Spinal cord (tissue), 9 donors: ENCODE measurements at regions not wholly inside any gene's neighbourhood (a gene's known extent, or its start where the extent isn't known, plus 50 kb on each side); places are given as distances from the start of the nearest gene placed in this dataset.
"Not testable (repeated sequence)": the region's sequence is repeated elsewhere in the genome, so short reads cannot be mapped to it uniquely, and the experiment has no call there.

Experiments used
- DNase-seq, 6 donors: peaks; one replicate each; pipeline versions ENCODE4 v3.0.0 to v3.0.0-alpha.2; 2013 to 2015; ENCODE audit warnings: low spot score in 6 of 6, low read depth in 4 of 6
- H3K27ac ChIP-seq: one replicate; pipeline ENCODE4 v1.5.1; 2013; ENCODE audit warnings: low read depth, low read length, control low read depth
- H3K27me3 ChIP-seq: one replicate; pipeline ENCODE4 v1.6.1; 2013; ENCODE audit warnings: low read length; ENCODE audit not compliant: control insufficient read depth, insufficient read depth
- H3K36me3 ChIP-seq: one replicate; pipeline ENCODE4 v1.6.1; 2013; ENCODE audit warnings: low read length; ENCODE audit not compliant: control insufficient read depth, insufficient read depth
- H3K4me1 ChIP-seq: one replicate; pipeline ENCODE4 v1.6.1; 2013; ENCODE audit warnings: low read length; ENCODE audit not compliant: control insufficient read depth, insufficient read depth
- H3K4me3 ChIP-seq: one replicate; pipeline ENCODE4 v1.5.1; 2013; ENCODE audit warnings: low read depth, low read length, control low read depth
- H3K9me3 ChIP-seq: one replicate; pipeline ENCODE4 v1.6.1; 2013; ENCODE audit warnings: low read length; ENCODE audit not compliant: control insufficient read depth, insufficient read depth
- WGBS: methylation state at CpG from one replicate; pipeline ENCODE4 v1.1.5; 2013; ENCODE audit warnings: missing lambda C conversion rate; ENCODE audit not compliant: insufficient coverage; 5-methylcytosine and 5-hydroxymethylcytosine counted together
- donor health status: healthy.

GRCh38 chr5:93998951-93999455 lies 257.6 kb upstream of the POU5F2 start:
- Histone ChIP-seq H3K27ac (no peak overlapping the region), H3K36me3 (no peaks in the 10 kb centered on the region), H3K9me3 (peaks cover 6% of the 10 kb centered on the region), H3K27me3 (no peaks in the 10 kb centered on the region), H3K4me3 (no peak overlapping the region), H3K4me1 (no peaks in the 10 kb centered on the region)
- DNase-seq: peak in 1 of 6 donors; percentile 74
- WGBS: no CpG with 5 or more reads among the region's 1 CpG

- H3K27me3 ChIP-seq: no peaks in the 10 kb centered on the region
- no peaks in the 10 kb centered on the region for H3K4me1 ChIP-seq
- H3K4me3 ChIP-seq: no peak overlapping the region
- H3K36me3 ChIP-seq: no peaks in the 10 kb centered on the region
- H3K27ac ChIP-seq: no peak overlapping the region
- WGBS: no CpG with 5 or more reads among the region's 1 CpG
- peaks cover 6% of the 10 kb centered on the region for H3K9me3 ChIP-seq
- DNase-seq: no peak
Measured at GRCh38 chr5:93997562-93997961, 256.2 kb upstream of the POU5F2 start.

GRCh38 chr5:93995126-93995621 lies 253.8 kb upstream of the POU5F2 start:
- Histone ChIP-seq H3K36me3 (no peaks in the 10 kb centered on the region), H3K27me3 (no peaks in the 10 kb centered on the region), H3K4me1 (no peaks in the 10 kb centered on the region), H3K4me3 (no peak overlapping the region), H3K27ac (no peak overlapping the region), H3K9me3 (no peaks in the 10 kb centered on the region)
- DNase-seq: peak in 1 of 6 donors; percentile 63
- WGBS: no CpG with 5 or more reads among the region's 3 CpGs

- Histone ChIP-seq H3K4me1 (no peaks in the 10 kb centered on the region), H3K4me3 (no peak overlapping the region), H3K36me3 (no peaks in the 10 kb centered on the region), H3K27me3 (no peaks in the 10 kb centered on the region), H3K9me3 (no peaks in the 10 kb centered on the region), H3K27ac (no peak overlapping the region)
- WGBS: no CpG with 5 or more reads among the region's 2 CpGs
- peak in 2 of 6 donors; percentile 38 to 55 for DNase-seq
Measured at GRCh38 chr5:93993161-93993560, 251.8 kb upstream of the POU5F2 start.

- H3K27me3 ChIP-seq: no peaks in the 10 kb centered on the region
- H3K36me3 ChIP-seq: no peaks in the 10 kb centered on the region
- H3K4me1 ChIP-seq: no peaks in the 10 kb centered on the region
- 37% methylated on average over 2 of the region's 2 CpGs for WGBS
- H3K4me3 ChIP-seq: no peak overlapping the region
- H3K27ac ChIP-seq: no peak overlapping the region
- H3K9me3 ChIP-seq: no peaks in the 10 kb centered on the region
- DNase-seq: no peak
Measured at GRCh38 chr5:93990504-93991070, 249.2 kb upstream of the POU5F2 start.

- WGBS: 94% methylated on average over 28 of the region's 45 CpGs
- H3K4me3 ChIP-seq, H3K27me3 ChIP-seq, DNase-seq, H3K4me1 ChIP-seq, H3K27ac ChIP-seq, H3K9me3 ChIP-seq, H3K36me3 ChIP-seq: not testable (repeated sequence)
Measured at GRCh38 chr5:93985940-93986570, 244.7 kb upstream of the POU5F2 start.

GRCh38 chr5:93978222-93978621 lies 236.8 kb upstream of the POU5F2 start:
- H3K27me3 ChIP-seq: no peaks in the 10 kb centered on the region
- H3K36me3 ChIP-seq: no peaks in the 10 kb centered on the region
- no peak overlapping the region for H3K4me3 ChIP-seq
- no peak for DNase-seq
- no peak overlapping the region for H3K27ac ChIP-seq
- H3K4me1 ChIP-seq: no peaks in the 10 kb centered on the region
- peaks cover 13% of the 10 kb centered on the region for H3K9me3 ChIP-seq

GRCh38 chr5:93967923-93968322 lies 226.5 kb upstream of the POU5F2 start:
- Histone ChIP-seq H3K4me1 (no peaks in the 10 kb centered on the region), H3K27me3 (no peaks in the 10 kb centered on the region), H3K4me3 (no peak overlapping the region), H3K27ac (no peak overlapping the region), H3K9me3 (no peaks in the 10 kb centered on the region), H3K36me3 (no peaks in the 10 kb centered on the region)
- DNase-seq: no peak

- DNase-seq: no peak
- Histone ChIP-seq H3K27me3 (no peaks in the 10 kb centered on the region), H3K36me3 (no peaks in the 10 kb centered on the region), H3K4me3 (no peak overlapping the region), H3K9me3 (no peaks in the 10 kb centered on the region), H3K4me1 (no peaks in the 10 kb centered on the region), H3K27ac (no peak overlapping the region)
- WGBS: no CpG with 5 or more reads among the region's 1 CpG
Measured at GRCh38 chr5:93964421-93964820, 223.0 kb upstream of the POU5F2 start.

- Histone ChIP-seq H3K9me3 (no peaks in the 10 kb centered on the region), H3K27me3 (no peaks in the 10 kb centered on the region), H3K4me1 (no peaks in the 10 kb centered on the region), H3K27ac (no peak overlapping the region), H3K4me3 (no peak overlapping the region), H3K36me3 (no peaks in the 10 kb centered on the region)
- DNase-seq: no peak
- WGBS: 94% methylated on average over 2 of the region's 3 CpGs
Measured at GRCh38 chr5:93960042-93960441, 218.6 kb upstream of the POU5F2 start.
